Left ventricle myocardium inferior (tissue), 1 donor: ENCODE measurements at regions not wholly inside any gene's neighbourhood (a gene's known extent, or its start where the extent isn't known, plus 50 kb on each side); places are given as distances from the start of the nearest gene placed in this dataset.

Source experiments
- DNase-seq: peaks from one replicate; pipeline ENCODE4 v3.0.0-alpha.2; 2020
- H3K27ac ChIP-seq: fragments of 200-600 bp; replicated peaks from 2 replicates; pipeline ENCODE4 v1.8.0; 2021
- H3K27me3 ChIP-seq: fragments of 200-600 bp; 2 replicates; pipeline ENCODE4 v1.8.0; 2021; ENCODE audit warnings: low read depth
- H3K36me3 ChIP-seq: fragments of 200-600 bp; 2 replicates; pipeline ENCODE4 v1.8.0; 2021
- H3K4me1 ChIP-seq: fragments of 200-600 bp; 2 replicates; pipeline ENCODE4 v1.8.0; 2021
- H3K4me3 ChIP-seq: fragments of 200-600 bp; 2 replicates; pipeline ENCODE4 v1.8.0; 2021; ENCODE audit warnings: mild to moderate bottlenecking, moderate library complexity
- H3K9me3 ChIP-seq: fragments of 200-600 bp; replicated peaks from 2 replicates; pipeline ENCODE4 v1.8.0; 2021
- intact Hi-C: fragments of 100-400 bp; cut with micrococcal nuclease; formaldehyde crosslinking; loops from one replicate; pipeline ENCODE4 v1.11.0; 2022
- TF ChIP-seq, protein P1 (sequence below): fragments of 200-600 bp; IDR thresholded peaks from 2 replicates; pipeline ENCODE4 v1.8.0; 2021; ENCODE audit warnings: antibody characterized with exemption, mild to moderate bottlenecking, borderline replicate concordance
- donor health status: DM: no; HTN: yes; CAD: no; lungs with severe emphysema.

DNA sequence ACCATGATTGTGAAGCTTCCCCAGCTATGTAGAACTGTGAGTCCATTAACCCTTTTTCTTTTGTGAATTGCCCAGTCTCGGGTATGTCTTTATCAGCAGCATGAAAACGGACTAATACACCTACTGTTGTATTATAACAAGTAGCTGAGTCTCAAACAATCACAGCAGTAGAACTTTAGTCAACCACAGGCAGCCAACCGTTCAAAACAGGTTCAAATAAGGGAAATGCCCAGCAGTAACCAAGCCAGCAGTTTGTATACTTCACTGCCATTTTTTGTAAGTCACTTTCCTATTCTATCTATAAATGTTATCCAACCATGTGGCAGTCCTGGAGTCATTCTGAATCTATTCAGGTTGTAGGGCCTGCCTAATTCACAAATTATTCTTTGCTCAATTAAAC is 1560.6 kb upstream of the SLC39A10 start:
- Histone ChIP-seq H3K27me3 (no peaks in the 10 kb centered on the region), H3K27ac (no peak overlapping the region), H3K4me3 (no peak overlapping the region), H3K9me3 (peaks cover 7% of the 10 kb centered on the region), H3K36me3 (no peaks in the 10 kb centered on the region), H3K4me1 (no peaks in the 10 kb centered on the region)
- DNase-seq = no peak
- intact Hi-C loops = no loop called here
- TF ChIP-seq, protein P1, sequence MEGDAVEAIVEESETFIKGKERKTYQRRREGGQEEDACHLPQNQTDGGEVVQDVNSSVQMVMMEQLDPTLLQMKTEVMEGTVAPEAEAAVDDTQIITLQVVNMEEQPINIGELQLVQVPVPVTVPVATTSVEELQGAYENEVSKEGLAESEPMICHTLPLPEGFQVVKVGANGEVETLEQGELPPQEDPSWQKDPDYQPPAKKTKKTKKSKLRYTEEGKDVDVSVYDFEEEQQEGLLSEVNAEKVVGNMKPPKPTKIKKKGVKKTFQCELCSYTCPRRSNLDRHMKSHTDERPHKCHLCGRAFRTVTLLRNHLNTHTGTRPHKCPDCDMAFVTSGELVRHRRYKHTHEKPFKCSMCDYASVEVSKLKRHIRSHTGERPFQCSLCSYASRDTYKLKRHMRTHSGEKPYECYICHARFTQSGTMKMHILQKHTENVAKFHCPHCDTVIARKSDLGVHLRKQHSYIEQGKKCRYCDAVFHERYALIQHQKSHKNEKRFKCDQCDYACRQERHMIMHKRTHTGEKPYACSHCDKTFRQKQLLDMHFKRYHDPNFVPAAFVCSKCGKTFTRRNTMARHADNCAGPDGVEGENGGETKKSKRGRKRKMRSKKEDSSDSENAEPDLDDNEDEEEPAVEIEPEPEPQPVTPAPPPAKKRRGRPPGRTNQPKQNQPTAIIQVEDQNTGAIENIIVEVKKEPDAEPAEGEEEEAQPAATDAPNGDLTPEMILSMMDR = no peak

- no peak for DNase-seq
- Histone ChIP-seq H3K27me3 (no peaks in the 10 kb centered on the region), H3K4me1 (no peaks in the 10 kb centered on the region), H3K9me3 (peaks cover 4% of the 10 kb centered on the region), H3K36me3 (no peaks in the 10 kb centered on the region), H3K4me3 (no peak overlapping the region), H3K27ac (no peak overlapping the region)
- TF ChIP-seq, protein P1 = no peak
- intact Hi-C loops = no loop called here
Measured at GRCh38 chr2:194095359-194095758, 1561.7 kb upstream of the SLC39A10 start.

DNA sequence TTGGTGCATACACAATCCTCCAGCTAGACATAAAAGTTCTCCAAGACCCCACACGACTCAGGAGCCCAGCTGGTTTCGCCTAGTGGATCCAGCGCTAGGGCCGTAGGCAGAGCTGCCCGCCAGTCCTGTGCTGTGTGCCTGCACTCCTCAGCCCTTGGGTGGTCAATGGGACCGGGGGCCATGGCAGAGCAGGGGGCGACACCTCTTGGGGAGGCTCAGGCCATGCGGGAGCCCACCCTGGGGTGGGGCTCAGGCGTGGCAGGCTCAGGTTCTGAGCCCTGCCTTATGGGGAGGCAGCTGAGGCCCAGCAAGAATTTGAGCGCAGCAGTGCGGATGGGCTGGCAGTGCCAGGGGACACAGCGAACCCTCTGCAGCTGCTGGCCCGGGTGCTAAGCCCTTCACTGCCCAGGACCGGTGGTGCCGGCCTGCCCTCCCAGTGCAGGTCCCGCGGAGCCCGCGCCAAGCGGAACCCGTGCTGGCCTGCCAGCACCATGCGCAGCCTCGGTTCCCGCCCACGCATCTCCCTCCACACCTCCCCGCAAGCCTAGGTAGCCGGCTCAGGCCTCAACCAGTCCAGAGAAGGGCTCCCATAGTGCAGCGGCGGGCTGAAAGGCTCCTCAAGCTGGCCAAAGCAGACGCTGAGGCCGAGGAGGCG is 1566.6 kb upstream of the SLC39A10 start:
- Histone ChIP-seq H3K27me3 (no peaks in the 10 kb centered on the region), H3K4me1 (no peaks in the 10 kb centered on the region), H3K9me3 (peaks cover 11% of the 10 kb centered on the region), H3K4me3 (no peak overlapping the region), H3K27ac (no peak overlapping the region), H3K36me3 (no peaks in the 10 kb centered on the region)
- DNase-seq = no peak
- intact Hi-C loops = no loop called here
- TF ChIP-seq, protein P1 = no peak

DNA sequence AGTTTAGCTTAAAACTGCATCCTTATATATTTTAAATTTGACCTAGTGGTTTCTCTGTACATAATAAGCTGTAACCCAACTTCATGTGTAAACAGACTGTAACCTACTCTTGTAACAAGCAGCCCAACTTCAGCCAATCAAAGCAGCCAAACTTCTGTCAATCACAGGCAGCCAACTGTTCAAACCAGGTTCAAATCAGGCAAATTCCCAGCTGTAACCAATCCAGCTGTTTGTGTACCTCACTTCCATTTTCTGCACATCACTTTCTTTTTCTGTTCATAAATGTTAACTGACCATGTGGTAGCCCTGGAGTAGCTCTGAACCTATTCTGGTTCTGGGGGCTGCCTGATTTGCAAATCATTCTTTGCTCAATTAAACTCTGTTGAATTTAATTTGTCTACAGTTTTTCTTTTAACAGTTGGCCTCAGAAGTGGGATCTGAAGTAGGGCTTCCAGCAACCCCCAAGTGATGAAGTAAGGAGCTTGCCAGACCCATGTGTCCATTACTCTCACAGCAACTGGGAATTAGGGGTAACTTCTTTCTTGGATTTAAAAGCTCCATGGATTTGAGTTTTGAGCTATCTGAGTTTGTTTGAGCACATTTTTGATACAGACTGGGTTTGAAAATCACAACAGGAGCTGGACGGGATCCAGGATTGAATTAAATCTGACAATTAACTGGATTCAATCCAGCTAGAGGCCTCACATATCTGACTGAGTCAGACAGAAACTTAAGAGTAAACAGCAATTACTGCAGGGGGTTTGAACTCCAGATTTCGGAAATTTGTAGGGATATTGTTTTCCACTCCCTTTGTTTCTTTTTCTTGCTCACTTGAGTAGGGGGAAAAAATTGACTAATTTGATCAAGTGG is 1569.7 kb upstream of the SLC39A10 start:
- TF ChIP-seq, protein P1 = no peak
- no peak for DNase-seq
- H3K27me3 ChIP-seq = no peaks in the 10 kb centered on the region
- no peaks in the 10 kb centered on the region for H3K36me3 ChIP-seq
- H3K27ac ChIP-seq = no peak overlapping the region
- intact Hi-C loops = no loop called here
- H3K9me3 ChIP-seq = peaks cover 29% of the 10 kb centered on the region
- H3K4me1 ChIP-seq = no peaks in the 10 kb centered on the region
- no peak overlapping the region for H3K4me3 ChIP-seq

DNA sequence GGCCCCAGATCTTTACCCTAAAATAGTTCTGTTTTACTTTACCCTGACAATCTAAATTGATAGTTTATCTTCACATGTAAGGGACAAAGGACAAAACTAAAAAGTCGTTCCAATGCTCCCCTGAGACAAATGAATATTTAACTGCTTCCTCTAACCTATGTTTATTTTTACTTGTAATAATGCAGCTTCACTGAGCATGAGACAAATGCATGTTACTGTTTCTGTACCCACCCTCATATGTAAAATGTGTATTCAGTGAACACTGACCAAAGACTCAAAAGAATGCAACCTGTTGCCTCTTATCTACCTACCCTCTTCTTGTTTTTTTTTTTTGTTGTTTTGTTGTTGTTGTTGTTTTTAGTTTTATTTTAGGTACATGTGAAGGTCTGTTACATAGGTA is 1570.9 kb upstream of the SLC39A10 start:
- H3K4me3 ChIP-seq = no peak overlapping the region
- TF ChIP-seq, protein P1 = no peak
- no peak for DNase-seq
- H3K9me3 ChIP-seq = peaks cover 29% of the 10 kb centered on the region
- no peaks in the 10 kb centered on the region for H3K4me1 ChIP-seq
- intact Hi-C loops = no loop called here
- H3K27ac ChIP-seq = no peak overlapping the region
- H3K36me3 ChIP-seq = no peaks in the 10 kb centered on the region
- no peaks in the 10 kb centered on the region for H3K27me3 ChIP-seq
